Neural cell (in vitro differentiated cells): ENCODE measurements at regions not wholly inside any gene's neighbourhood (a gene's known extent, or its start where the extent isn't known, plus 50 kb on each side); places are given as distances from the start of the nearest gene placed in this dataset.

Experiments used
- EP300 ChIP-seq: fragments of 450-650 bp; conservative IDR thresholded peaks from 2 replicates; pipeline ENCODE4 v1.6.1; 2014; ENCODE audit warnings: antibody characterized with exemption, mild to moderate bottlenecking, moderate library complexity; ENCODE audit not compliant: poor library complexity, severe bottlenecking
- EZH2 ChIP-seq: fragments of 200-600, 300-800 bp; shearing (Covaris generic), sonication (generic); IDR thresholded peaks from 2 replicates; pipeline ENCODE4 v1.6.1; 2014; ENCODE audit warnings: antibody characterized with exemption, low read length, borderline replicate concordance, mild to moderate bottlenecking; ENCODE audit not compliant: insufficient read depth, poor library complexity, severe bottlenecking
- POLR2AphosphoS5 ChIP-seq: IDR thresholded peaks from 2 replicates; pipeline ENCODE4 v1.6.1; 2012
- TF ChIP-seq, protein P1 (sequence below): fragments of 450-650 bp; IDR thresholded peaks from 2 replicates; pipeline ENCODE4 v1.5.1; 2014; ENCODE audit warnings: antibody characterized with exemption, mild to moderate bottlenecking, moderate library complexity; ENCODE audit not compliant: poor library complexity, severe bottlenecking

DNA sequence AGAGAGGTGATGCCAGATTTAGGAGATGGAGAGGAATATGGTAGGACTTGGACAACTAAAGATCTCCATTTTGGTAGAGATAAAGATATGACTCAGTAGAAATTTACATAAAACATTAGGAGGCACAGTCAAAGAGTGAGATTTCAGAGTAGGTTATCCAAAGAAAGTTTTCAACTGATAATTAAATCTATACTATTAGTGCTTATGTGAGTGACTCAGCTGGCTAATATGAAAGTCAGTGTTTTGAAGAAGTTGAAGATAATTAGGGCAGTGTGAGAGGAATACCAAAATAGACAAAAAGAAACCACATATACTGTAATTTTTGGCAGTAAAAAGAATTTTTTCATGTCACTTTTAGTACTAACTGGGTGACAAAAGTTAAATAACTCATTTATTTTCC, 712.8 kb upstream of the HS3ST5 start:
- TF ChIP-seq, protein P1, sequence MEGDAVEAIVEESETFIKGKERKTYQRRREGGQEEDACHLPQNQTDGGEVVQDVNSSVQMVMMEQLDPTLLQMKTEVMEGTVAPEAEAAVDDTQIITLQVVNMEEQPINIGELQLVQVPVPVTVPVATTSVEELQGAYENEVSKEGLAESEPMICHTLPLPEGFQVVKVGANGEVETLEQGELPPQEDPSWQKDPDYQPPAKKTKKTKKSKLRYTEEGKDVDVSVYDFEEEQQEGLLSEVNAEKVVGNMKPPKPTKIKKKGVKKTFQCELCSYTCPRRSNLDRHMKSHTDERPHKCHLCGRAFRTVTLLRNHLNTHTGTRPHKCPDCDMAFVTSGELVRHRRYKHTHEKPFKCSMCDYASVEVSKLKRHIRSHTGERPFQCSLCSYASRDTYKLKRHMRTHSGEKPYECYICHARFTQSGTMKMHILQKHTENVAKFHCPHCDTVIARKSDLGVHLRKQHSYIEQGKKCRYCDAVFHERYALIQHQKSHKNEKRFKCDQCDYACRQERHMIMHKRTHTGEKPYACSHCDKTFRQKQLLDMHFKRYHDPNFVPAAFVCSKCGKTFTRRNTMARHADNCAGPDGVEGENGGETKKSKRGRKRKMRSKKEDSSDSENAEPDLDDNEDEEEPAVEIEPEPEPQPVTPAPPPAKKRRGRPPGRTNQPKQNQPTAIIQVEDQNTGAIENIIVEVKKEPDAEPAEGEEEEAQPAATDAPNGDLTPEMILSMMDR: no peak
- no peak for TF ChIP-seq POLR2AphosphoS5
- no peak for TF ChIP-seq EP300
- no peak for TF ChIP-seq EZH2
